ENCODE measurements at regions not wholly inside any gene's neighbourhood (a gene's known extent, or its start where the extent isn't known, plus 50 kb on each side); places are given as distances from the start of the nearest gene placed in this dataset.

- H3K4me1 ChIP-seq (ENCODE audit: low read depth, poor library complexity, severe bottlenecking) = no peaks in the 10 kb centered on the region
- no peaks in the 10 kb centered on the region for H3K27me3 ChIP-seq (ENCODE audit: insufficient read depth, low read depth)
- no peaks in the 10 kb centered on the region for H3K36me3 ChIP-seq (ENCODE audit: insufficient read depth)
- no peaks in the 10 kb centered on the region for H4K20me1 ChIP-seq (ENCODE audit: insufficient read depth)
- H2AFZ ChIP-seq (ENCODE audit: low read depth) = no peak overlapping the region
- TF ChIP-seq CTCF (conservative IDR thresholded peaks at IDR 0.05; ENCODE audit: low read depth, low read length) = no peak
- no peak overlapping the region for H3K27ac ChIP-seq
- H3K9ac ChIP-seq = no peak overlapping the region
- no peaks in the 10 kb centered on the region for H3K79me2 ChIP-seq (ENCODE audit: insufficient read depth, low read depth)
- no peak overlapping the region for H3K4me3 ChIP-seq (IDR thresholded peaks at IDR 0.05; ENCODE audit: insufficient read depth, low read depth, low read length)
- no peak overlapping the region for H3K4me2 ChIP-seq
Measured at GRCh38 chr10:24119896-24120295, 89.0 kb upstream of the KIAA1217 start.

- H3K4me2 ChIP-seq = no peak overlapping the region
- H3K79me2 ChIP-seq (ENCODE audit: insufficient read depth, low read depth) = no peaks in the 10 kb centered on the region
- no peak for TF ChIP-seq CTCF (conservative IDR thresholded peaks at IDR 0.05; ENCODE audit: low read depth, low read length)
- no peaks in the 10 kb centered on the region for H4K20me1 ChIP-seq (ENCODE audit: insufficient read depth)
- no peaks in the 10 kb centered on the region for H3K36me3 ChIP-seq (ENCODE audit: insufficient read depth)
- H3K27me3 ChIP-seq (ENCODE audit: insufficient read depth, low read depth) = no peaks in the 10 kb centered on the region
- H3K4me3 ChIP-seq (IDR thresholded peaks at IDR 0.05; ENCODE audit: insufficient read depth, low read depth, low read length) = no peak overlapping the region
- no peak overlapping the region for H2AFZ ChIP-seq (ENCODE audit: low read depth)
- H3K4me1 ChIP-seq (ENCODE audit: low read depth, poor library complexity, severe bottlenecking) = no peaks in the 10 kb centered on the region
- H3K9ac ChIP-seq = no peak overlapping the region
- H3K27ac ChIP-seq = no peak overlapping the region
Measured at GRCh38 chr10:24120646-24121045, 88.3 kb upstream of the KIAA1217 start.

GRCh38 chr10:24127516-24127915, 81.4 kb upstream of the KIAA1217 start:
- Histone ChIP-seq H3K4me1 (ENCODE audit: low read depth, poor library complexity, severe bottlenecking) (no peaks in the 10 kb centered on the region), H4K20me1 (ENCODE audit: insufficient read depth) (no peaks in the 10 kb centered on the region), H3K79me2 (ENCODE audit: insufficient read depth, low read depth) (no peaks in the 10 kb centered on the region), H3K36me3 (ENCODE audit: insufficient read depth) (no peaks in the 10 kb centered on the region), H3K27ac (no peak overlapping the region), H3K27me3 (ENCODE audit: insufficient read depth, low read depth) (no peaks in the 10 kb centered on the region), H3K4me2 (no peak overlapping the region), H3K9ac (no peak overlapping the region), H3K4me3 (IDR thresholded peaks at IDR 0.05; ENCODE audit: insufficient read depth, low read depth, low read length) (no peak overlapping the region), H2AFZ (ENCODE audit: low read depth) (no peak overlapping the region)
- no peak for TF ChIP-seq CTCF (conservative IDR thresholded peaks at IDR 0.05; ENCODE audit: low read depth, low read length)

GRCh38 chr10:24128066-24128730, 80.7 kb upstream of the KIAA1217 start:
- Histone ChIP-seq H3K36me3 (ENCODE audit: insufficient read depth) (no peaks in the 10 kb centered on the region), H3K4me1 (ENCODE audit: low read depth, poor library complexity, severe bottlenecking) (no peaks in the 10 kb centered on the region), H3K9ac (no peak overlapping the region), H4K20me1 (ENCODE audit: insufficient read depth) (no peaks in the 10 kb centered on the region), H3K79me2 (ENCODE audit: insufficient read depth, low read depth) (no peaks in the 10 kb centered on the region), H3K4me2 (no peak overlapping the region), H3K27me3 (ENCODE audit: insufficient read depth, low read depth) (no peaks in the 10 kb centered on the region), H3K4me3 (IDR thresholded peaks at IDR 0.05; ENCODE audit: insufficient read depth, low read depth, low read length) (no peak overlapping the region), H3K27ac (no peak overlapping the region), H2AFZ (ENCODE audit: low read depth) (no peak overlapping the region)
- TF ChIP-seq CTCF (conservative IDR thresholded peaks at IDR 0.05; ENCODE audit: low read depth, low read length) = no peak

Data from KMS-11 (cell line).